ENCODE measurements at regions not wholly inside any gene's neighbourhood (a gene's known extent, or its start where the extent isn't known, plus 50 kb on each side); places are given as distances from the start of the nearest gene placed in this dataset.

DNA sequence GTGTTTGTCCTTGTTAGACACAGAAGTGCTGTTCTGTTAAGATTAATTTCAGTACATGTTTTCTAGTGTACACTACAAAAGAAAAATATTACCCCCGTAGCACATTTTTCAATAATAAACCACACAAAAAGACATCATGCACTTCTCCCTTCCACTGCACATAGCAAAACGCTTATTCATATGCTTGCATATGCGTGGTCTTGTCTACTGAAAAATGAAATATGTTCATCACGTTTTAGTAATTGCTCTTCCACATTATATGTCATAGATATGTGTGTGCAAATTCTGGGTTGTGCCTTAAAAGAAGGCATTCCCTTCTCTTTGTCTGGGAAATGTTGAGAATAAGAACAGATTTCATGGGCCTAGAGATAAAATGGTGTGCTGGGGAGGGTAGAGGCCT, 353.9 kb downstream of the NSUN3 start:
- no peak overlapping the region for H3K27ac Mint-ChIP-seq (ENCODE audit: unreplicated experiment)
- DNase-seq, result no peak
- no peaks in the 10 kb centered on the region for H3K27me3 Mint-ChIP-seq (ENCODE audit: unreplicated experiment)
- TF ChIP-seq, protein P1, sequence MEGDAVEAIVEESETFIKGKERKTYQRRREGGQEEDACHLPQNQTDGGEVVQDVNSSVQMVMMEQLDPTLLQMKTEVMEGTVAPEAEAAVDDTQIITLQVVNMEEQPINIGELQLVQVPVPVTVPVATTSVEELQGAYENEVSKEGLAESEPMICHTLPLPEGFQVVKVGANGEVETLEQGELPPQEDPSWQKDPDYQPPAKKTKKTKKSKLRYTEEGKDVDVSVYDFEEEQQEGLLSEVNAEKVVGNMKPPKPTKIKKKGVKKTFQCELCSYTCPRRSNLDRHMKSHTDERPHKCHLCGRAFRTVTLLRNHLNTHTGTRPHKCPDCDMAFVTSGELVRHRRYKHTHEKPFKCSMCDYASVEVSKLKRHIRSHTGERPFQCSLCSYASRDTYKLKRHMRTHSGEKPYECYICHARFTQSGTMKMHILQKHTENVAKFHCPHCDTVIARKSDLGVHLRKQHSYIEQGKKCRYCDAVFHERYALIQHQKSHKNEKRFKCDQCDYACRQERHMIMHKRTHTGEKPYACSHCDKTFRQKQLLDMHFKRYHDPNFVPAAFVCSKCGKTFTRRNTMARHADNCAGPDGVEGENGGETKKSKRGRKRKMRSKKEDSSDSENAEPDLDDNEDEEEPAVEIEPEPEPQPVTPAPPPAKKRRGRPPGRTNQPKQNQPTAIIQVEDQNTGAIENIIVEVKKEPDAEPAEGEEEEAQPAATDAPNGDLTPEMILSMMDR (IDR thresholded peaks at IDR 0.05; ENCODE audit: partially characterized antibody, unreplicated experiment), result no peak
- peaks cover 2% of the 10 kb centered on the region for H3K9me3 Mint-ChIP-seq (ENCODE audit: unreplicated experiment)
- H3K4me3 Mint-ChIP-seq (ENCODE audit: unreplicated experiment), result no peak overlapping the region
- H3K4me1 Mint-ChIP-seq (ENCODE audit: low read depth, unreplicated experiment), result peaks cover 22% of the 10 kb centered on the region
- H3K36me3 Mint-ChIP-seq (ENCODE audit: unreplicated experiment), result no peaks in the 10 kb centered on the region

DNA sequence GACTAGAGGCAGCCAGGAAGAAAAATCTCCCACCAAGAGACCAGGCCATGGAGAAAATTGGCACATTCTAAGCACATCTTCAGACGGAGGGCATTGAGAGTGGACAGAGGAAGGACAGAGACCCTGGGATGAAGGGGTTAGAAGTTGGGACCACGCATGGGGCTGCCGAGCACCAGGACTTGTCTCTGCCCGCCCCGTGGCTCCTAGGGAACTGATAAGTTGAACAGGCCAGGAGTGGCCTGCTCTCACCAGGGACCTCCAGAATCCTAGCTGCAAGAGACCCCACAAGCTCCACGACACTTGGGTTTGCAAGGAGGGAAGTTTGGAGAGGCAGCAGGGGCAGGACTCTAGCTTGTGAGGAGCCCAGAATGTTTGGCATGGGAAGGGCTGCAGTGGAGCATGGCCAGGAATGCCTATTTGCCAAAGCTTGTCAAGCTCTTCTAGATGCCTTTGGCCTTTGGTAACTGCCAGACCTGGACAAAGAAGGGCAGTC, 355.1 kb downstream of the NSUN3 start:
- H3K36me3 Mint-ChIP-seq (ENCODE audit: unreplicated experiment), result no peaks in the 10 kb centered on the region
- peaks cover 2% of the 10 kb centered on the region for H3K9me3 Mint-ChIP-seq (ENCODE audit: unreplicated experiment)
- TF ChIP-seq, protein P1 (IDR thresholded peaks at IDR 0.05; ENCODE audit: partially characterized antibody, unreplicated experiment), result no peak
- H3K27me3 Mint-ChIP-seq (ENCODE audit: unreplicated experiment), result no peaks in the 10 kb centered on the region
- DNase-seq, result no peak
- H3K4me1 Mint-ChIP-seq (ENCODE audit: low read depth, unreplicated experiment), result peaks cover 17% of the 10 kb centered on the region
- H3K4me3 Mint-ChIP-seq (ENCODE audit: unreplicated experiment), result no peak overlapping the region
- no peak overlapping the region for H3K27ac Mint-ChIP-seq (ENCODE audit: unreplicated experiment)

DNA sequence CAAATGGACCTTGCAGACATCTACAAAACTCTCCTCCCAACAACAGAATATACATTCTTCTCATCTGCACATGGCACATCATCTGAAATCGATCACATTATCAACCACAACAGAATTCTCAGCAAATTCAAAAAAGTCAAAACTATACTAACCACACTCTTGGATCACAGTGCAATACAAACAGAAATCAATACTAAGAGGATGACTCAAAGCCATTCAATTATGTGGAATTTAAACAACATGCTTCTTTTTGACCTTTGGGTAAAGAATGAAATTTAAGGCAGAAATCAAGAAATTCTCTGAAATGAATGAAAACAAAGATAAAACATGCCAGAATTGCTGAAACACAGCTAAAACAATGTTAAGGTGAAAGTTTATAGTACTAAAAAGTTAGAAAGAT, 358.1 kb downstream of the NSUN3 start:
- Mint-ChIP-seq H3K9me3 (ENCODE audit: unreplicated experiment) (no peaks in the 10 kb centered on the region), H3K4me3 (ENCODE audit: unreplicated experiment) (no peak overlapping the region), H3K27ac (ENCODE audit: unreplicated experiment) (no peak overlapping the region), H3K4me1 (ENCODE audit: low read depth, unreplicated experiment) (peaks cover 6% of the 10 kb centered on the region), H3K36me3 (ENCODE audit: unreplicated experiment) (peaks cover 2% of the 10 kb centered on the region), H3K27me3 (ENCODE audit: unreplicated experiment) (no peaks in the 10 kb centered on the region)
- TF ChIP-seq, protein P1 (IDR thresholded peaks at IDR 0.05; ENCODE audit: partially characterized antibody, unreplicated experiment), result no peak
- DNase-seq, result no peak

DNA sequence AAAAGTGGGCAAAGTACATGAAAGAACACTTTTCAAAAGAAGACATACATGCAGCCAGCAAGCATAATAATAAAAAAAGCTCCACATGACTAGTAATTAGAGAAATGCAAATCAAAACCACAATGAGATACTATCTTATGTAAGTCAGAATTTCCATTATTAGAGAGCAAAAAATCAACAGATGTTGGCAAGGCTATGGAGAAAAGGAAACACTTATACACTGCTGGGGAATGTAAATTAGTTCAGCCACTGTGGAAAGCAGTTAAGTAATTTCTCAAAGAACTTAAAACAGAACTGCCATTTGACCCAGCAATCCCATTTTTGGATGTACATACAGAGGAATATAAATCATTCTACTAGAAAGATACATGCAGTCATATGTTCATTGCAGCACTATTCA, 360.7 kb downstream of the NSUN3 start:
- Mint-ChIP-seq H3K27ac (ENCODE audit: unreplicated experiment) (no peak overlapping the region), H3K36me3 (ENCODE audit: unreplicated experiment) (peaks cover 18% of the 10 kb centered on the region), H3K4me3 (ENCODE audit: unreplicated experiment) (no peak overlapping the region), H3K27me3 (ENCODE audit: unreplicated experiment) (no peaks in the 10 kb centered on the region), H3K4me1 (ENCODE audit: low read depth, unreplicated experiment) (peaks cover 8% of the 10 kb centered on the region), H3K9me3 (ENCODE audit: unreplicated experiment) (no peaks in the 10 kb centered on the region)
- TF ChIP-seq, protein P1 (IDR thresholded peaks at IDR 0.05; ENCODE audit: partially characterized antibody, unreplicated experiment), result no peak
- no peak for DNase-seq

DNA sequence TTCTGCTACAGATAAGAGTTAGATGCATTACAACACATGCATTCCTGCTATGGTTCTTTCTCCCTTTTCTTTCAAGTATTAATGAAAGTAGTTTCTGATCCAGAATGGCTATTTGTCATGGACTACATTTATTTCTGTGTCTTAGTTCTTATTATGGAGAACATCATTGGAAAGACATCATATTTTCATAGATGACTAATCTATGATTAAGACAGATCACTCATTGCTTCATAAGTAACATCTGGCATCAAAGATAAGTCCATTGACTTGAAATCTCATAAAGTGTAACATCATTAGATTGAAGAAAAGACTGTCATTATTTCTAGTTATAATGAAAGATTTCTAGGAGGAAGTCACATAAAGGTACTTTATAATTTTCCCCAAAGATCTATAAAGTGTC, 366.7 kb downstream of the NSUN3 start:
- H3K27me3 Mint-ChIP-seq (ENCODE audit: unreplicated experiment), result no peaks in the 10 kb centered on the region
- H3K9me3 Mint-ChIP-seq (ENCODE audit: unreplicated experiment), result no peaks in the 10 kb centered on the region
- H3K27ac Mint-ChIP-seq (ENCODE audit: unreplicated experiment), result no peak overlapping the region
- peaks cover 14% of the 10 kb centered on the region for H3K4me1 Mint-ChIP-seq (ENCODE audit: low read depth, unreplicated experiment)
- H3K36me3 Mint-ChIP-seq (ENCODE audit: unreplicated experiment), result peaks cover 18% of the 10 kb centered on the region
- TF ChIP-seq, protein P1 (IDR thresholded peaks at IDR 0.05; ENCODE audit: partially characterized antibody, unreplicated experiment), result no peak
- no peak overlapping the region for H3K4me3 Mint-ChIP-seq (ENCODE audit: unreplicated experiment)
- no peak for DNase-seq

All from glutamatergic neuron (in vitro differentiated cells).